ENCODE measurements at regions not wholly inside any gene's neighbourhood (a gene's known extent, or its start where the extent isn't known, plus 50 kb on each side); places are given as distances from the start of the nearest gene placed in this dataset.

DNA sequence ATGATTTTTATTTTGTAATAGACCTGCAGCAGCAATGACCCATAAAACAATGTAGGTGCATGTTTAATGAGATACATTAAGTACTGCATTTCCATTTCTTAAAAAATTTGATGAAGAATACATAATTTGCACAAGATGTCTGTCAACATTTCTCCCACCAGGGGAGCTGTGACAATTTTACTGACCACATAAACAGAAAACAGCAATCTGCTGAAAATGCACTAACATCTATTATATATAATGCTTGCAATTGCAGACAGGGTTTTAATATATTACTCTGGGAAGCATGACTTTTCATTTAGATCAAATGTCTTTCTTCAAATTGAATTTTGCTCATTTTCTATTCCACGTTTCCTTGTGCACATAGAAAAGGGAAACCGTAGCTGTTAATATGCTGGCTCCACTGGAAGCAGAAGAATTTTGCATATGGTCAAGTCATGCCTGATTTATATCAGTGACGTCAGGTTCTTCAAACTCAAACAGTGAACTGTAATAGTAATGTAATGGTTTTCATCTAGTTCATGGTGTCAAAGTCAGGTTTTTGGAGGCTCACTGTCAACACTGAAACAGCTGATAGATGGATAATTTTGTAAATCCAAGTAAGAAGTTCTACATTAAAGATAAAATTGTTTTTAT lies 79.8 kb upstream of the IGF1R start:
- H3K4me3 ChIP-seq (ENCODE audit: low read depth, low read length), result no peak overlapping the region
- TF ChIP-seq, protein P1, sequence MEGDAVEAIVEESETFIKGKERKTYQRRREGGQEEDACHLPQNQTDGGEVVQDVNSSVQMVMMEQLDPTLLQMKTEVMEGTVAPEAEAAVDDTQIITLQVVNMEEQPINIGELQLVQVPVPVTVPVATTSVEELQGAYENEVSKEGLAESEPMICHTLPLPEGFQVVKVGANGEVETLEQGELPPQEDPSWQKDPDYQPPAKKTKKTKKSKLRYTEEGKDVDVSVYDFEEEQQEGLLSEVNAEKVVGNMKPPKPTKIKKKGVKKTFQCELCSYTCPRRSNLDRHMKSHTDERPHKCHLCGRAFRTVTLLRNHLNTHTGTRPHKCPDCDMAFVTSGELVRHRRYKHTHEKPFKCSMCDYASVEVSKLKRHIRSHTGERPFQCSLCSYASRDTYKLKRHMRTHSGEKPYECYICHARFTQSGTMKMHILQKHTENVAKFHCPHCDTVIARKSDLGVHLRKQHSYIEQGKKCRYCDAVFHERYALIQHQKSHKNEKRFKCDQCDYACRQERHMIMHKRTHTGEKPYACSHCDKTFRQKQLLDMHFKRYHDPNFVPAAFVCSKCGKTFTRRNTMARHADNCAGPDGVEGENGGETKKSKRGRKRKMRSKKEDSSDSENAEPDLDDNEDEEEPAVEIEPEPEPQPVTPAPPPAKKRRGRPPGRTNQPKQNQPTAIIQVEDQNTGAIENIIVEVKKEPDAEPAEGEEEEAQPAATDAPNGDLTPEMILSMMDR (IDR thresholded peaks at IDR 0.05; ENCODE audit: control insufficient read depth, extremely low read depth, insufficient read depth), result 0 out of 2 replicates have a peak, but pooled peaks have one; percentile 8
- no peak for DNase-seq (ENCODE audit: low read depth)

GRCh38 chr15:98570119-98570518 lies 78.2 kb upstream of the IGF1R start:
- no peak for DNase-seq (ENCODE audit: low read depth)
- TF ChIP-seq, protein P1 (IDR thresholded peaks at IDR 0.05; ENCODE audit: control insufficient read depth, extremely low read depth, insufficient read depth), result no peak
- no peak overlapping the region for H3K4me3 ChIP-seq (ENCODE audit: low read depth, low read length)

- DNase-seq (ENCODE audit: low read depth), result no peak
- TF ChIP-seq, protein P1 (IDR thresholded peaks at IDR 0.05; ENCODE audit: control insufficient read depth, extremely low read depth, insufficient read depth), result no peak
- no peak overlapping the region for H3K4me3 ChIP-seq (ENCODE audit: low read depth, low read length)
Measured at GRCh38 chr15:98580572-98580971, 67.8 kb upstream of the IGF1R start.

- TF ChIP-seq, protein P1 (IDR thresholded peaks at IDR 0.05; ENCODE audit: control insufficient read depth, extremely low read depth, insufficient read depth), result peak; percentile 23
- DNase-seq (ENCODE audit: low read depth), result no peak
- H3K4me3 ChIP-seq (ENCODE audit: low read depth, low read length), result no peak overlapping the region
Measured at GRCh38 chr15:98581715-98582114, 66.6 kb upstream of the IGF1R start.

DNA sequence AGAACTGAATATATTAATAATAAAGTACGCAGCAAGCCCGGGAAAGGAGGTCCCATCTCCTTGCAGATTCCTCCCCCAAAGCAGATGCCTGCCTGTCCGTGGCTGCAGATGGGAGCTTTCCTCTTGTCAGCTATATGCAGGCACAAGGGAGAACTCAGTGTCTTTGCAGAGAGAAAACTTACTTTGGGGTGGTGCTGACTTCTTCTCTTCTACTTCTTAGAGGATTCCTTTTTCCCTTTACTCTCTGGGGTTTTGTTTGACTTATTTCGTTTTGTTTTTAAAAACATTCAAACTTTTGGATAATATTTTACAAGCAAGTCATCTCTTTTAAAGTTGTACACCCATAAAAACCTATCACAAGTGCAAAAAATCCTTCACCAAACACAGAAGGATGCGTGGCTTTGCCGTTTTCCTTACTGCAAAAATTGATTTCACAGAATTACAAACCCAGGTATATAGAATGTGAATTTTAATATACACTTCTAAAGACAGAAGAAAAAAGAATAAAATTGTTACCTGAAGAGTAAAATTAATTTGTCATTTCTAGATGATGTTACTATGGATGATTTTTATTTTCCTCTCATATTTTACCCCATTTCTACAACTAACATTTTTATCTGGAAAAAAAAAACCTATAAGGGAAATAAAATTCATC lies 65.3 kb upstream of the IGF1R start:
- DNase-seq (ENCODE audit: low read depth), result no peak
- TF ChIP-seq, protein P1 (IDR thresholded peaks at IDR 0.05; ENCODE audit: control insufficient read depth, extremely low read depth, insufficient read depth), result no peak
- no peak overlapping the region for H3K4me3 ChIP-seq (ENCODE audit: low read depth, low read length)

DNA sequence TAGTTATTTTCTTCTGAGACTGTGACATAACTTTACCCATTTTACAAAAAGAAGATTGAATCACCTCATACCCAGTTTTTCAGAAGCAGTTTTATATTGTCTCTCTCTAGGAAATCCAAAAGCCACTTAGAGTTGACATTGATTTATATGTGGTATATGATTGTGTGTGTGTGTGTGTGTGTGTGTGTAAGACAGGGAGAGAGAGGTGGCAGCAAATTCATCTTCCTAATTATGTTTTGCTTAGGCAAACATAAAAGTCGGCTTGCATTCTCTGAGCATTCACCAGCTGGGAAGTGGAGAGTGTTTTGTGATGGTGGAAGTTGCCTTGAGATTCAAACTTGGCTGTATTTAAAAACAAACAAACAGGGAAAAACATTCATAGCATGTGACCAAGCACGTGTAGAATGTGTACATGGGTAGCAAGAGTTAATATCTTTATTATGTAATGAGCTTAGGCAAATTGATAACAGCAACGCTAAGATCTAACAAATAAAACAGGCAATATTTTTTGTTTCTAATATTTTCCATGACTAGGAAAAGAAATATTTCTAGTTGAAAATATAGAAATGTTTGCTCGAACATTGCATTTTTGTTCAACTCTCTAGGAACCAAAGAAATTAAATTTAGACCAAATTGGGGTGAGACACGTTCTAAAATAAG lies 64.4 kb upstream of the IGF1R start:
- TF ChIP-seq, protein P1 (IDR thresholded peaks at IDR 0.05; ENCODE audit: control insufficient read depth, extremely low read depth, insufficient read depth), result no peak
- DNase-seq (ENCODE audit: low read depth), result peak; percentile 13
- H3K4me3 ChIP-seq (ENCODE audit: low read depth, low read length), result no peak overlapping the region

All from LNCaP clone FGC (cell line).